ENCODE measurements at regions not wholly inside any gene's neighbourhood (a gene's known extent, or its start where the extent isn't known, plus 50 kb on each side); places are given as distances from the start of the nearest gene placed in this dataset.

DNA sequence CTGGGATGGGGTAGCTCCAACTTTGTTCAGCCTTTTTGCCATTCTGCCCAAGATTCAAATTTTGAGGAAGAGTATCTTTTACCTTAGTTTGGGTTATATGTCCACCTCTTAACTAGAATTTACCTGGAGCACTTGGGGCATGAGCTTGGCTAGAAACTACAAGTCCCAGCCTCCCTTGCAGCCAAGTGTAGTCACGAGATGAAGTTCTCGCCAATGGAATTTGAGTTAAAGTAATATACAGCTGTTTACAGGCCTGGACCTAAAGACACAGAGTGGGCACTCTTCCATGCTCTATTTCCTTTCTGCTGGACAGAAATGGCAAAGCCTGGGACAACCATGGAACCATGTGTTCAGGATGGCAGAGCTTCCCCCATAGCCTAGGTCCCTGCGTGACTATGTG is 233.6 kb upstream of the GATB start:
- no peak for TF ChIP-seq EZH2 (optimal IDR thresholded peaks at IDR 0.05; ENCODE audit: low read depth, low read length)
- TF ChIP-seq, protein P1, sequence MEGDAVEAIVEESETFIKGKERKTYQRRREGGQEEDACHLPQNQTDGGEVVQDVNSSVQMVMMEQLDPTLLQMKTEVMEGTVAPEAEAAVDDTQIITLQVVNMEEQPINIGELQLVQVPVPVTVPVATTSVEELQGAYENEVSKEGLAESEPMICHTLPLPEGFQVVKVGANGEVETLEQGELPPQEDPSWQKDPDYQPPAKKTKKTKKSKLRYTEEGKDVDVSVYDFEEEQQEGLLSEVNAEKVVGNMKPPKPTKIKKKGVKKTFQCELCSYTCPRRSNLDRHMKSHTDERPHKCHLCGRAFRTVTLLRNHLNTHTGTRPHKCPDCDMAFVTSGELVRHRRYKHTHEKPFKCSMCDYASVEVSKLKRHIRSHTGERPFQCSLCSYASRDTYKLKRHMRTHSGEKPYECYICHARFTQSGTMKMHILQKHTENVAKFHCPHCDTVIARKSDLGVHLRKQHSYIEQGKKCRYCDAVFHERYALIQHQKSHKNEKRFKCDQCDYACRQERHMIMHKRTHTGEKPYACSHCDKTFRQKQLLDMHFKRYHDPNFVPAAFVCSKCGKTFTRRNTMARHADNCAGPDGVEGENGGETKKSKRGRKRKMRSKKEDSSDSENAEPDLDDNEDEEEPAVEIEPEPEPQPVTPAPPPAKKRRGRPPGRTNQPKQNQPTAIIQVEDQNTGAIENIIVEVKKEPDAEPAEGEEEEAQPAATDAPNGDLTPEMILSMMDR (IDR thresholded peaks at IDR 0.05; ENCODE audit: low read length), result no peak
